Skeletal muscle cell (primary cell): ENCODE measurements at regions not wholly inside any gene's neighbourhood (a gene's known extent, or its start where the extent isn't known, plus 50 kb on each side); places are given as distances from the start of the nearest gene placed in this dataset.

Experiments
- DNase-seq: peaks from one replicate; pipeline ENCODE4 v3.0.0-alpha.2; 2010; ENCODE audit warnings: low read depth
- H3K4me3 ChIP-seq: 2 replicates; pipeline ENCODE4 v1.5.1; 2011; ENCODE audit warnings: low read depth, mild to moderate bottlenecking, control low read depth, low read length, moderate library complexity

GRCh38 chr3:31124373-31124772, 229.9 kb upstream of the GADL1 start:
- DNase-seq, result no peak

GRCh38 chr3:31125413-31126020, 231.1 kb upstream of the GADL1 start:
- no peak for DNase-seq
- no peak overlapping the region for H3K4me3 ChIP-seq

More at GRCh38 chr3:31124373-31124772, 229.9 kb upstream of the GADL1 start:
- H3K4me3 ChIP-seq, result no peak overlapping the region

- H3K4me3 ChIP-seq, result no peak overlapping the region
- no peak for DNase-seq
Observed at GRCh38 chr3:31129241-31129640, 234.8 kb upstream of the GADL1 start.

GRCh38 chr3:31132132-31132769, 237.8 kb upstream of the GADL1 start:
- no peak overlapping the region for H3K4me3 ChIP-seq
- no peak for DNase-seq

- DNase-seq, result no peak
- no peak overlapping the region for H3K4me3 ChIP-seq
Observed at GRCh38 chr3:31133541-31133940, 239.1 kb upstream of the GADL1 start.

GRCh38 chr3:31135546-31135945, 241.1 kb upstream of the GADL1 start:
- no peak overlapping the region for H3K4me3 ChIP-seq
- no peak for DNase-seq

- no peak for DNase-seq
- H3K4me3 ChIP-seq, result no peak overlapping the region
Observed at GRCh38 chr3:31137718-31138465, 243.4 kb upstream of the GADL1 start.

- H3K4me3 ChIP-seq, result no peak overlapping the region
- no peak for DNase-seq
Observed at GRCh38 chr3:31140470-31140869, 246.0 kb upstream of the GADL1 start.

GRCh38 chr3:31142139-31142538, 247.7 kb upstream of the GADL1 start:
- DNase-seq, result no peak
- no peak overlapping the region for H3K4me3 ChIP-seq

GRCh38 chr3:31142543-31142942, 248.1 kb upstream of the GADL1 start:
- no peak for DNase-seq
- no peak overlapping the region for H3K4me3 ChIP-seq

- no peak overlapping the region for H3K4me3 ChIP-seq
- no peak for DNase-seq
Observed at GRCh38 chr3:31145062-31145461, 250.6 kb upstream of the GADL1 start.

- H3K4me3 ChIP-seq, result no peak overlapping the region
- DNase-seq, result no peak
Observed at GRCh38 chr3:31147550-31147949, 253.1 kb upstream of the GADL1 start.

GRCh38 chr3:31157047-31157694, 262.7 kb upstream of the GADL1 start:
- no peak overlapping the region for H3K4me3 ChIP-seq
- DNase-seq, result no peak

GRCh38 chr3:31157893-31158620, 263.6 kb upstream of the GADL1 start:
- no peak overlapping the region for H3K4me3 ChIP-seq
- DNase-seq, result peak; percentile 36

- H3K4me3 ChIP-seq, result no peak overlapping the region
- DNase-seq, result no peak
Observed at GRCh38 chr3:31159331-31160039, 265.0 kb upstream of the GADL1 start.

- DNase-seq, result no peak
- H3K4me3 ChIP-seq, result no peak overlapping the region
Observed at GRCh38 chr3:31161889-31162288, 267.4 kb upstream of the GADL1 start.

GRCh38 chr3:31164381-31164780, 269.9 kb upstream of the GADL1 start:
- DNase-seq, result no peak
- no peak overlapping the region for H3K4me3 ChIP-seq

GRCh38 chr3:31165399-31165860, 271.0 kb upstream of the GADL1 start:
- no peak for DNase-seq
- H3K4me3 ChIP-seq, result no peak overlapping the region
